ENCODE measurements at regions not wholly inside any gene's neighbourhood (a gene's known extent, or its start where the extent isn't known, plus 50 kb on each side); places are given as distances from the start of the nearest gene placed in this dataset.
"Not testable (repeated sequence)": the region's sequence is repeated elsewhere in the genome, so short reads cannot be mapped to it uniquely, and the experiment has no call there.

DNA sequence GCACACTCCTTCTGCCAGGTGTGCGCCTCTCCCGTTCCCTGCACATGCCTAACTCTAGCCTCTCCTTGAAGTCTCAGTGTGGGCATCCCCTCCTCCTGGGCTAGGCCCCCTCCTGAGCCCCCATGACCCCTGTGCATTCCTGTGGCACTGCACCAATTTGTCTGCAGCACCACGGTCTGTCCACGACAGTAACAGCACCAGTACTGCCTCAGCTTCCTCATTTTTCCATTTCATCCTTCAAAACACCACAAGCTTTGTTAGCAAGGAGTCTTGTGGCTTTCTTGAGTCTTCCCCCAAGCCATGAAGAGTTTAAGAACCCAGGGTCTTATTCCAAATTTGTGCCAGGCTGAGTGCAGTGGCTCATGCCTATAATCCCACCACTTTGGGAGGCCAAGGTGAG lies 182.4 kb downstream of the TBC1D2B start:
- not testable (repeated sequence) for H3K4me1 ChIP-seq (ENCODE audit: control insufficient read depth in 3 of 3, insufficient read depth in 2 of 3, low read depth in 1 of 3, low read length in 2 of 3); H3K27me3 ChIP-seq (ENCODE audit: control insufficient read depth in 3 of 3, insufficient read depth in 3 of 3, low read length in 3 of 3); H3K9me3 ChIP-seq (ENCODE audit: control insufficient read depth in 2 of 2, insufficient read depth in 1 of 2, low read depth in 1 of 2, low read length in 1 of 2); FAIRE-seq; DNase-seq; H3K27ac ChIP-seq (ENCODE audit: low read depth in 1 of 3, low read length in 2 of 3); H3K36me3 ChIP-seq (ENCODE audit: control insufficient read depth in 3 of 3, insufficient read depth in 2 of 3, low read depth in 1 of 3, low read length in 3 of 3); H3K4me3 ChIP-seq (ENCODE audit: low read depth in 1 of 3, low read length in 3 of 3)
- WGBS, 3 donors, result 32 to 57% (median 38%) methylated on average over 4 of the region's 4 CpGs

DNA sequence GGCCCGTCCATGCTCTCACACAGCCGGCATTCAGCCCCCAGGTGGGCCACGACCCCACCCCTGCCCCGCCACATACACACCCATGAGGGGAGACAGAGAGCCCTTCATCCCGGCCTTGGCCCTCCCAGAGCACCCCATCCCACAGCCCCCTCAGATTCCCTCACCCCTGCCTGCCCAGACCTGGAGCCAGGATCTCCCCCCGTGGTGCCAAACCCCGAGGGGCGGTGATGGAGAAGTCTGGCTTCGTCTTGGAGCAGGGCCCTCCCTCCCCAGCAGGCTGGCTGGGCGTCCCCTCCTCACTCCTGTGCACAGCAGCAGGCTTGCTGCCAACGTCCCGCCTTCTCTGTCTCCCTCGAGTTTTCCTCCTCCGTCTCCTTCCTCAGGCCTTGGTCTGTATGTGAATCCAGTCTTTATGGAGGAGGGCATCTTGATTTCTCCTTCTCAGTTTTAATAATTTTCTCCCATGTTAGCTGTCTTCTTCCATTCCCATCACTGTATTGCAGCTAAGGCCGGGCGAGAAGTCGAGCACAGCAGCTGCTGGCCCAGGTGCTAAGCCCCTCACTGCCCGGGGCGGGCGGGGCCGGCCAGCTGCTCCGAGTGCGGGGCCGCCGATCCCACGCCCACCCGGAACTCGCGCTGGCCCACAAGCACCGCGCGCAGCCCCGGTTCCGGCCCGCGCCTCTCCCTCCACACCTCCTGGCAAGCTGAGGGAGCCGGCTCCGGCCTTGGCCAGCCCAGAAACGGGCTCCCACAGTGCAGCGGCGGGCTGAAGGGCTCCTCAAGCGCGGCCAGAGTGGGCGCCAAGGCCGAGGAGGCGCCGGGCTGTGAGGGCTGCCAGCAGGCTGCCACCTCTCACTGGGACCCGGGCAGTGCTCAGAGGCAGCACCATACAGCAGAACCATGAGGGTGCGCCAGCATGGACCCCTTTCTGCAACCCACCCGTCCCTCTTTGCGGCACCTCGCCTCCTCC lies 183.6 kb downstream of the TBC1D2B start:
- H3K9me3 ChIP-seq (ENCODE audit: control insufficient read depth in 2 of 2, insufficient read depth in 1 of 2, low read depth in 1 of 2, low read length in 1 of 2); H3K27me3 ChIP-seq (ENCODE audit: control insufficient read depth in 3 of 3, insufficient read depth in 3 of 3, low read length in 3 of 3); H3K27ac ChIP-seq (ENCODE audit: low read depth in 1 of 3, low read length in 2 of 3); DNase-seq; H3K4me1 ChIP-seq (ENCODE audit: control insufficient read depth in 3 of 3, insufficient read depth in 2 of 3, low read depth in 1 of 3, low read length in 2 of 3); H3K4me3 ChIP-seq (ENCODE audit: low read depth in 1 of 3, low read length in 3 of 3); H3K36me3 ChIP-seq (ENCODE audit: control insufficient read depth in 3 of 3, insufficient read depth in 2 of 3, low read depth in 1 of 3, low read length in 3 of 3); FAIRE-seq: not testable (repeated sequence)
- WGBS, 3 donors, result 50 to 64% (median 51%) methylated on average over 36 to 51 of the region's 52 CpGs

DNA sequence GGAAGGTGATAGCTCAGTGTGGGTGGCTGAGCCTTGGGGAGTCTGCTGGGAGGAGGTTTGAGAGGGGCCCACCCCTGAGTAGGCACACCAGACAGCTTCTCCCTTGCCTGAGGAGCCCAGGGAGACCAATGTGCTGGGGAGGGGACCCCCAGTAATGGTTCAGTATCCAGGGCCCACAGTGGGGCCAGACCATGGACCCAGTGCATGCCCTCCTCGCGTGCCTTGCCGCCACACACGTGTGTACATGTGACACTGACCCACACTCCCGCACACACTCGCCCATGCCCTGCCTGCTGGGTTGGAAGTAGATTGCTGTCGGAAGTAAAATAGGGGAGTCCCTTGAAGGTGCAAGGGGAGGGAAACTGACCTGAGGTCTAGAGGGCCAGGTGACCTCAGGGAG lies 184.3 kb downstream of the TBC1D2B start:
- FAIRE-seq; H3K36me3 ChIP-seq (ENCODE audit: control insufficient read depth in 3 of 3, insufficient read depth in 2 of 3, low read depth in 1 of 3, low read length in 3 of 3); H3K4me3 ChIP-seq (ENCODE audit: low read depth in 1 of 3, low read length in 3 of 3); H3K4me1 ChIP-seq (ENCODE audit: control insufficient read depth in 3 of 3, insufficient read depth in 2 of 3, low read depth in 1 of 3, low read length in 2 of 3); H3K27me3 ChIP-seq (ENCODE audit: control insufficient read depth in 3 of 3, insufficient read depth in 3 of 3, low read length in 3 of 3); H3K27ac ChIP-seq (ENCODE audit: low read depth in 1 of 3, low read length in 2 of 3); DNase-seq; H3K9me3 ChIP-seq (ENCODE audit: control insufficient read depth in 2 of 2, insufficient read depth in 1 of 2, low read depth in 1 of 2, low read length in 1 of 2): not testable (repeated sequence)
- 88 to 94% (median 93%) methylated on average over 7 of the region's 7 CpGs for WGBS, 3 donors

DNA sequence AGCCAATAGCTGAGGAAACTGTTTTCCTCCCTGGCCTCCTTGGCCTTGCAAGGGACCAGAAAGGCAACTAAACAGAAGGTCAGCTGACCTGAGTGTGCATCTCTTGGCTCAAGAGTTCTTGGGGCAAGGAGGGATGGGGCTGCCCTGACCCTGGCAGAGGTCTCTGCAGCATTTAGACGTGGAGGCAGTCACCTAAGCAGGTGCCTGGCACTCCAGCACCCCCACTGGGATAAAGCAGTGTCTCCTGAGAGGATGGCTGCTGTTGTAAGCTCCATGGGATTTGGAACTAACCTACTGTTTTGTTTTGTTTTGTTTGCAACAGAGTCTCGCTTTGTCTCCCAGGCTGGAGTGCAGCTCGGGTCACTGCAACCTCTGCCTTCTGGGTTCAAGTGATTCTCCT lies 185.2 kb downstream of the TBC1D2B start:
- FAIRE-seq, result no peak
- WGBS, 3 donors, result 62 to 80% (median 65%) methylated on average over 3 of the region's 3 CpGs

DNA sequence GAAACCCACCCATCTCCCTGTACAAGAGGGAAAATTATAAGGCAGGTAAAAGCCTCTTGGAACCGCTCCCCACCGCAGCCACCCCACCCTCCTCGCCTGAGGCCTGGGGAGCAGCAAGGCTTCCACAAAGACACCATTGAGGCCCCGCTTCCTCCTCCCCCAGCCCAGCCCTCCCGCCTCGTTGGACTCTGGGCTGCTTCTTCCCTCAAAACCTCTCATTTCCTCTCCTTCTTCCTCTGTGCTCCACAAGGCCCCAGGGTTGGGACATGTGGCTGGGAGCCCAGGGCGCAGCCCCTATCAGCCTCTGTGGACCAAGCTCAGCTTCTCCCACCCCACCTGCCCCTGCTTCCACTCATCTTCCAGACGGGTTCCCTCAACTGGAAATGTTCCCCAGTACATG lies 185.6 kb downstream of the TBC1D2B start:
- H3K27me3 ChIP-seq (ENCODE audit: control insufficient read depth in 3 of 3, insufficient read depth in 3 of 3, low read length in 3 of 3); H3K27ac ChIP-seq (ENCODE audit: low read depth in 1 of 3, low read length in 2 of 3); H3K4me3 ChIP-seq (ENCODE audit: low read depth in 1 of 3, low read length in 3 of 3); DNase-seq; H3K4me1 ChIP-seq (ENCODE audit: control insufficient read depth in 3 of 3, insufficient read depth in 2 of 3, low read depth in 1 of 3, low read length in 2 of 3); H3K9me3 ChIP-seq (ENCODE audit: control insufficient read depth in 2 of 2, insufficient read depth in 1 of 2, low read depth in 1 of 2, low read length in 1 of 2); H3K36me3 ChIP-seq (ENCODE audit: control insufficient read depth in 3 of 3, insufficient read depth in 2 of 3, low read depth in 1 of 3, low read length in 3 of 3); FAIRE-seq: not testable (repeated sequence)
- 59 to 75% (median 64%) methylated on average over 6 to 8 of the region's 8 CpGs for WGBS, 3 donors

More for the DNA sequence above, 185.2 kb downstream of the TBC1D2B start:
- Histone ChIP-seq H3K36me3 (ENCODE audit: control insufficient read depth in 3 of 3, insufficient read depth in 2 of 3, low read depth in 1 of 3, low read length in 3 of 3) (no peaks in the 10 kb centered on the region), H3K4me3 (ENCODE audit: low read depth in 1 of 3, low read length in 3 of 3) (no peak overlapping the region), H3K27me3 (ENCODE audit: control insufficient read depth in 3 of 3, insufficient read depth in 3 of 3, low read length in 3 of 3) (no peaks in the 10 kb centered on the region), H3K4me1 (ENCODE audit: control insufficient read depth in 3 of 3, insufficient read depth in 2 of 3, low read depth in 1 of 3, low read length in 2 of 3) (no peaks in the 10 kb centered on the region), H3K9me3 (ENCODE audit: control insufficient read depth in 2 of 2, insufficient read depth in 1 of 2, low read depth in 1 of 2, low read length in 1 of 2) (no peaks in the 10 kb centered on the region), H3K27ac (ENCODE audit: low read depth in 1 of 3, low read length in 2 of 3) (no peak overlapping the region)
- DNase-seq, result no peak

DNA sequence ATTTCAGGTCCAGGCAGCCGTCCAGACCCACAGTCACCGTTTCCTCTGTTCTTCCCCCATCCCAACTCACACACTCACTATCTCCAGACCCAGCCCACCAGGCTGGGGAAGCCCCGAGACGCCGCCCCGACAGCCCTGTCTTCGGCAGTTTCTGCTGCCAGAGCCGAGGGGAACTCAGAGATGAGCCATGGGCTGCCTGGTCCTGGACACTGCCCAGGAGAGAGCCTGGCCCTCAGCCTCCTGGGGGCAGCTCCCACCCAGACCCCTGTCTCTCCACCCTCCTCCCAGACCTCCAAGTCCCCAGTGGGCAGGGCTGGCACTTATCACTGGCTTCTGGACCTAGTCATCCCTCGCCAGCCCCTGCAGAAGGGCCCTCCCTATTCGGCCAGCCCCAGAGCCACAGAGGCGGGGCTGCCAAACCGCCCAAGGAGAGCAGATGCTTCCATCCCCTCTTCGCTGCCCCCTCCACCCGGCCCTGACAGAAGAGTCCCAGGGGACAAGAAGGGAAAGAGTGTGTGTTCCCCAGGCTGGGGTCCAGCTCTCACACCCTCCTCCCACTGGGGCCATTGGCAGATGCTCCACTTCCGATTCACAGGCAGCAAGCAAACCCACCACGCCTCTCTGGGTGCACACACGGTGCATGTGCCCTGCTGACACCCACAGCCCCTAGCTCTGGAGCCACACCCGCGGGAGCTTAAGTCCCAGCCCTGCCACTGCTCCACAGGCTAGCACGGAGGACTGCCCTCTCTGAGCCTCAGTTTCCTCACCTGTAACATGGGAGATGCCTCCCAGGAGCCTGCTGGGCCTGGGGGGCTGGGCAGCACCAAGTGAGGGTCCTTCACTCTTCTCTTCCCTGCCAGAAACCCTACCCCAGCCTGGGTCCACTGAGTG lies 186.4 kb downstream of the TBC1D2B start:
- H3K9me3 ChIP-seq (ENCODE audit: control insufficient read depth in 2 of 2, insufficient read depth in 1 of 2, low read depth in 1 of 2, low read length in 1 of 2); H3K27ac ChIP-seq (ENCODE audit: low read depth in 1 of 3, low read length in 2 of 3); H3K27me3 ChIP-seq (ENCODE audit: control insufficient read depth in 3 of 3, insufficient read depth in 3 of 3, low read length in 3 of 3); H3K4me3 ChIP-seq (ENCODE audit: low read depth in 1 of 3, low read length in 3 of 3); FAIRE-seq; H3K4me1 ChIP-seq (ENCODE audit: control insufficient read depth in 3 of 3, insufficient read depth in 2 of 3, low read depth in 1 of 3, low read length in 2 of 3); H3K36me3 ChIP-seq (ENCODE audit: control insufficient read depth in 3 of 3, insufficient read depth in 2 of 3, low read depth in 1 of 3, low read length in 3 of 3); DNase-seq: not testable (repeated sequence)
- 36 to 53% (median 42%) methylated on average over 5 to 17 of the region's 20 CpGs for WGBS, 3 donors

DNA sequence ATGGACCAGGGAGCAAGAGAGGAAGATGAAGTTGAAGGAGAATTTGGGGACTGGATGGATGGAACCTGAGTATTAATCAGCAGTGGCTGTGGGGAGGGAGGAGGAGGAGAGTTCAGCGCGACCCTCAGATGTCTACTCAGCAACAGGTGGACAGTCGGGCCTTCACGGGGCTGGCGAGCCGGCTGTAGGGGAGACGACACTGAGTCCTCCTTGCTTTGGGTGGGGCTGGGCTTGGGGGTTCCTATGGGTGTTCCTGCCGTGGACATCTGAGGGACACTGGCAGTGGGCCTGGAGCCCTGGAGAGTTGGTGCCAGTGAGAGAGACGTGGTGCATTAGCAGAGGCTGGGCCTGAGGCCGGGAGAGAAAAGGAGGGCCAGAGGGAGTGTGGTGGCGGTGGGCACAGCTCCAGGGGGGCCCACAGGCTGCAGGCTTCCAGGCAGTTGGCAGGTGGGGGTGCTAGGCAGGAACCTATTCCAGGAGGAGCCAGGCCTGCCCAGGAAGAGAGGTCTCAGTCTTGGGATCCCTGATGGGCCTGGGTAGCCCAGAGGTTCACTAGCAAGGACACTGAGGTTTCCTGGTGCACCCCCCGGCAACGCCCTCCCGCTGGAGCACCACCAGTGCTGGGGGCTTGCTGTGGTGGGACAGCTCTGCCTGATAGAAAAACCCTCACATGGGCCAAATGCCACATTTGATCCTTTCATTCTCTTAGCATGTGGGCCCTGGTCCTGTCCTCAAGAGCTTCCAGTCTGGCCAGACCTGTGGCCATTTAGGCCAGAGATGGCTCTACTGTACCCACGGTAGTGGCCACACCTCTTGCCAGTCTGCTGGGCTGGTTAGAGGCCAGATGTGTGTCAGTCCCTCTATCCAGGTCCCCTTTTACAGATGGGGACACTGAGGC lies 187.4 kb downstream of the TBC1D2B start:
- not testable (repeated sequence) for DNase-seq

More for the DNA sequence above, 187.4 kb downstream of the TBC1D2B start:
- FAIRE-seq; H3K4me1 ChIP-seq (ENCODE audit: control insufficient read depth in 3 of 3, insufficient read depth in 2 of 3, low read depth in 1 of 3, low read length in 2 of 3); H3K36me3 ChIP-seq (ENCODE audit: control insufficient read depth in 3 of 3, insufficient read depth in 2 of 3, low read depth in 1 of 3, low read length in 3 of 3); H3K27me3 ChIP-seq (ENCODE audit: control insufficient read depth in 3 of 3, insufficient read depth in 3 of 3, low read length in 3 of 3); H3K9me3 ChIP-seq (ENCODE audit: control insufficient read depth in 2 of 2, insufficient read depth in 1 of 2, low read depth in 1 of 2, low read length in 1 of 2); H3K4me3 ChIP-seq (ENCODE audit: low read depth in 1 of 3, low read length in 3 of 3); H3K27ac ChIP-seq (ENCODE audit: low read depth in 1 of 3, low read length in 2 of 3): not testable (repeated sequence)
- WGBS, 3 donors, result 77 to 83% (median 81%) methylated on average over 10 to 15 of the region's 15 CpGs
